Keratinocyte (primary cell): ENCODE measurements at regions not wholly inside any gene's neighbourhood (a gene's known extent, or its start where the extent isn't known, plus 50 kb on each side); places are given as distances from the start of the nearest gene placed in this dataset.

ENCODE experiments used
- DNase-seq: peaks from one replicate; pipeline ENCODE4 v3.0.0-alpha.2; 2011; ENCODE audit warnings: low read depth, missing footprints, low spot score
- FAIRE-seq: peaks from 2 replicates; lab custom pipeline; 2011; peaks lifted over from hg19 to GRCh38; lab: Jason Lieb, UNC
- H2AFZ ChIP-seq: 2 replicates; pipeline ENCODE4 v1.6.0; 2012; ENCODE audit warnings: low read length, control low read depth, inconsistent platforms; ENCODE audit not compliant: control insufficient read depth
- H3K27ac ChIP-seq: 2 replicates; pipeline ENCODE4 v1.5.1; 2011; ENCODE audit warnings: low read length; ENCODE audit not compliant: control insufficient read depth, insufficient read depth
- H3K27me3 ChIP-seq: 3 replicates; pipeline ENCODE4 v1.6.0; 2011; ENCODE audit warnings: low read length; ENCODE audit not compliant: control insufficient read depth, insufficient read depth; ENCODE audit errors: extremely low read depth
- H3K36me3 ChIP-seq, 2 experiments: 2 replicates in 1 of 2; 3 replicates in 1 of 2; pipeline ENCODE4 v1.5.1; 2011; ENCODE audit warnings: low read length in 2 of 2, mild to moderate bottlenecking in 1 of 2; ENCODE audit not compliant: control insufficient read depth in 2 of 2, insufficient read depth in 2 of 2; ENCODE audit errors: extremely low read depth in 1 of 2
- H3K4me1 ChIP-seq: 3 replicates; pipeline ENCODE4 v1.5.1; 2011; ENCODE audit warnings: low read length; ENCODE audit not compliant: control insufficient read depth, insufficient read depth; ENCODE audit errors: extremely low read depth
- H3K4me2 ChIP-seq: 3 replicates; pipeline ENCODE4 v1.6.0; 2011; ENCODE audit warnings: low read depth, low read length; ENCODE audit not compliant: control insufficient read depth, insufficient read depth; ENCODE audit errors: extremely low read depth
- H3K4me3 ChIP-seq, 3 experiments: fragments of 200-600 bp in 1 of 3; sonication (generic) in 1 of 3; 2 replicates in 2 of 3; 3 replicates in 1 of 3; pipeline ENCODE4 v1.5.1; 2011 to 2016; ENCODE audit warnings: low read length in 3 of 3, mild to moderate bottlenecking in 3 of 3, control low read depth in 2 of 3, inconsistent platforms in 1 of 3, low read depth in 1 of 3, mixed read lengths in 1 of 3, mixed run types in 1 of 3, moderate library complexity in 1 of 3; ENCODE audit not compliant: control insufficient read depth in 2 of 3, insufficient read depth in 2 of 3; ENCODE audit errors: extremely low read depth in 1 of 3
- H3K79me2 ChIP-seq: 2 replicates; pipeline ENCODE4 v1.6.0; 2012; ENCODE audit warnings: low read length; ENCODE audit not compliant: control insufficient read depth, insufficient read depth
- H3K9ac ChIP-seq: 3 replicates; pipeline ENCODE4 v1.6.0; 2011; ENCODE audit warnings: low read length; ENCODE audit not compliant: control insufficient read depth, insufficient read depth; ENCODE audit errors: extremely low read depth
- H3K9me1 ChIP-seq: 3 replicates; pipeline ENCODE4 v1.6.0; 2011; ENCODE audit warnings: low read length; ENCODE audit not compliant: control insufficient read depth, insufficient read depth; ENCODE audit errors: extremely low read depth
- H3K9me3 ChIP-seq: 2 replicates; pipeline ENCODE4 v1.5.1; 2012; ENCODE audit warnings: low read depth, low read length; ENCODE audit not compliant: control insufficient read depth
- H4K20me1 ChIP-seq: 3 replicates; pipeline ENCODE4 v1.6.0; 2011; ENCODE audit warnings: low read length; ENCODE audit not compliant: control insufficient read depth, insufficient read depth; ENCODE audit errors: extremely low read depth
- EZH2 ChIP-seq: IDR thresholded peaks from one replicate; pipeline ENCODE4 v1.6.1; 2012; ENCODE audit warnings: inconsistent platforms, mild to moderate bottlenecking, low read length, moderate library complexity
- dilution Hi-C: fragments of 300-500 bp; cut with MboI; formaldehyde crosslinking; loops from one replicate; pipeline ENCODE4 v1.7.0; 2020; ENCODE audit warnings: low sequenced_read_pairs; ENCODE audit not compliant: extremely low pct_ligation_motif_present
- TF ChIP-seq, protein P1 (sequence below), 3 experiments: IDR thresholded peaks in 1 of 3; conservative IDR thresholded peaks in 1 of 3; optimal IDR thresholded peaks in 1 of 3; 2 replicates in 2 of 3; 3 replicates in 1 of 3; pipeline versions ENCODE3 to v1.5.1; 2011; ENCODE audit warnings: low read length in 3 of 3, mild to moderate bottlenecking in 3 of 3, moderate library complexity in 2 of 3, control low read depth in 1 of 3, inconsistent platforms in 1 of 3; ENCODE audit not compliant: insufficient read depth in 2 of 3; ENCODE audit errors: extremely low read depth in 1 of 3

DNA sequence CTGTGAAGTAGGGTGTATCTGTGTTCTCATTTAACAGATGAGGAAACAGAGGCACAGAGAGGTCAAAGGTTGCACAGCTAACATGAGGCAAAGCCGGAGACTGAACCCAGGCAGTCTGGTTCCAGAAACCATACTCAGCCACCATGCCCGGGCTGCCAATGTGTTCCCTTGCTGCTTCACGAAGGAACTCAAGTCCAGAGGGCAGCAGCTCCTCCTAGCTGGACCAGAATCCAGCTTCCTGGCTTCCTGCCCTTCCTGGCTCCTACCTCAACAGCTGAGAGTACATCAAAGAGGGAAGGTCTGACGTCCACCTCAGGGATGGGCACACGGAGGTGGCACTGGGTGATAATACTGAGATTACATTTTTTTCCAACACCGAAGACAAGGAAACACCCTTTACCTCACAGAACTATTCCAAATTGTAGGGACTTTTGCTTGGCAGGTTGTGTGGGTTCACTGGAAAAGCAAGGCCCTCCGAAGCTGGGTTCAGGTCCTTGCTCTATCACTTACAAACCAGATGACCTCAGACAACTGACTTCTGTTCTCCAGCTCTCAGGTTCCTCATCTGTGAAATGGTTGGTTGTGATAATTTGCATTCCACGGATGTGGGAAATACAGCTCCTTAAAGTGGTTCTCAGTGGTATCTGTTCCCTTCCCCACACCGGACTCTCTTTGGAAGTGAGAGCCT lies 154.1 kb upstream of the ZMIZ1 start:
- H4K20me1 ChIP-seq = peaks cover 1% of the 10 kb centered on the region
- no peaks in the 10 kb centered on the region for H3K36me3 ChIP-seq
- peaks cover 24% of the 10 kb centered on the region for H3K27me3 ChIP-seq
- TF ChIP-seq, protein P1, sequence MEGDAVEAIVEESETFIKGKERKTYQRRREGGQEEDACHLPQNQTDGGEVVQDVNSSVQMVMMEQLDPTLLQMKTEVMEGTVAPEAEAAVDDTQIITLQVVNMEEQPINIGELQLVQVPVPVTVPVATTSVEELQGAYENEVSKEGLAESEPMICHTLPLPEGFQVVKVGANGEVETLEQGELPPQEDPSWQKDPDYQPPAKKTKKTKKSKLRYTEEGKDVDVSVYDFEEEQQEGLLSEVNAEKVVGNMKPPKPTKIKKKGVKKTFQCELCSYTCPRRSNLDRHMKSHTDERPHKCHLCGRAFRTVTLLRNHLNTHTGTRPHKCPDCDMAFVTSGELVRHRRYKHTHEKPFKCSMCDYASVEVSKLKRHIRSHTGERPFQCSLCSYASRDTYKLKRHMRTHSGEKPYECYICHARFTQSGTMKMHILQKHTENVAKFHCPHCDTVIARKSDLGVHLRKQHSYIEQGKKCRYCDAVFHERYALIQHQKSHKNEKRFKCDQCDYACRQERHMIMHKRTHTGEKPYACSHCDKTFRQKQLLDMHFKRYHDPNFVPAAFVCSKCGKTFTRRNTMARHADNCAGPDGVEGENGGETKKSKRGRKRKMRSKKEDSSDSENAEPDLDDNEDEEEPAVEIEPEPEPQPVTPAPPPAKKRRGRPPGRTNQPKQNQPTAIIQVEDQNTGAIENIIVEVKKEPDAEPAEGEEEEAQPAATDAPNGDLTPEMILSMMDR (optimal IDR thresholded peaks at IDR 0.05 in 1 of 3, IDR thresholded peaks at IDR 0.05 in 1 of 3, conservative IDR thresholded peaks at IDR 0.05 in 1 of 3; ENCODE audit: extremely low read depth in 1 of 3, insufficient read depth in 2 of 3, low read length in 3 of 3) = no peak
- no peak for TF ChIP-seq EZH2
- no peaks in the 10 kb centered on the region for H3K9me3 ChIP-seq
- FAIRE-seq (no peak), DNase-seq (no peak)
- no peaks in the 10 kb centered on the region for H3K9me1 ChIP-seq
- H3K4me1 ChIP-seq = no peaks in the 10 kb centered on the region
- H3K79me2 ChIP-seq = no peaks in the 10 kb centered on the region
- no peak overlapping the region for H3K9ac ChIP-seq
- H2AFZ ChIP-seq = no peak overlapping the region
- no peak overlapping the region for H3K27ac ChIP-seq
- no peak overlapping the region for H3K4me3 ChIP-seq
- H3K4me2 ChIP-seq = no peak overlapping the region
- dilution Hi-C loops = no loop called here

DNA sequence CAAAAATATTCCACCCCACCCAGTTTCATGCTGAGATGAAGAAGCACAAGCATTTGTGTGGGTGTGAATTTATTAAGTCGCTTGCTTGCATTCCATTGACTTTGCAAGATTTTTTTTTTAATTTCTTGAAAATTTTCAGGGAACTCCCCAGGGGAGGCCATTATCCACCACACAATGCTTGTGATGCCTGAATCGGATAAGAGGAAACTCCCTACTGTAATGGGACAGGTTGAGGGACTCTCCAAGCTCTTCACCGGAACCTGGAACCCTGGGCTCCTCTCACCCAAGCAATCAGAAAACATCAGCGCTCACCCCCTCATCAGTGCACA lies 153.6 kb upstream of the ZMIZ1 start:
- DNase-seq (no peak), FAIRE-seq (no peak)
- no peak for TF ChIP-seq EZH2
- TF ChIP-seq, protein P1 (optimal IDR thresholded peaks at IDR 0.05 in 1 of 3, IDR thresholded peaks at IDR 0.05 in 1 of 3, conservative IDR thresholded peaks at IDR 0.05 in 1 of 3; ENCODE audit: extremely low read depth in 1 of 3, insufficient read depth in 2 of 3, low read length in 3 of 3) = no peak
- no peaks in the 10 kb centered on the region for H3K36me3 ChIP-seq
- dilution Hi-C loops = no loop called here
- H3K9me3 ChIP-seq = peaks cover 3% of the 10 kb centered on the region
- H3K9ac ChIP-seq = no peak overlapping the region
- H3K4me2 ChIP-seq = no peak overlapping the region
- no peak overlapping the region for H3K27ac ChIP-seq
- no peaks in the 10 kb centered on the region for H3K9me1 ChIP-seq
- no peaks in the 10 kb centered on the region for H3K4me1 ChIP-seq
- peaks cover 20% of the 10 kb centered on the region for H3K27me3 ChIP-seq
- H3K4me3 ChIP-seq = no peak overlapping the region
- no peak overlapping the region for H2AFZ ChIP-seq
- H4K20me1 ChIP-seq = no peaks in the 10 kb centered on the region
- no peaks in the 10 kb centered on the region for H3K79me2 ChIP-seq
